GM12865 (cell line): ENCODE measurements at regions not wholly inside any gene's neighbourhood (a gene's known extent, or its start where the extent isn't known, plus 50 kb on each side); places are given as distances from the start of the nearest gene placed in this dataset.
A peak's percentile ranks its signal among the peaks of the same experiment; 100 is the strongest.

Experiments used
- DNase-seq: peaks from one replicate; pipeline ENCODE4 v3.0.0; 2010; ENCODE audit warnings: low read depth
- H3K4me3 ChIP-seq: 2 replicates; pipeline ENCODE4 v1.5.1; 2011; ENCODE audit warnings: mild to moderate bottlenecking, low read depth, low read length, control low read depth
- CTCF ChIP-seq: IDR thresholded peaks from 2 replicates; pipeline ENCODE4 v1.5.1; 2011; ENCODE audit warnings: low read length, control low read depth, low read depth, inconsistent platforms; ENCODE audit not compliant: insufficient read depth; ENCODE audit errors: missing control alignments

GRCh38 chr12:23028158-23028802 is 403.3 kb downstream of the ETNK1 start:
- H3K4me3 ChIP-seq, result no peak overlapping the region
- TF ChIP-seq CTCF, result no peak
- no peak for DNase-seq

- no peak for TF ChIP-seq CTCF
- no peak overlapping the region for H3K4me3 ChIP-seq
- DNase-seq, result no peak
Observed at GRCh38 chr12:23029185-23029584, 404.2 kb downstream of the ETNK1 start.

- H3K4me3 ChIP-seq, result no peak overlapping the region
- DNase-seq, result no peak
- TF ChIP-seq CTCF, result no peak
Observed at GRCh38 chr12:23039834-23040233, 414.9 kb downstream of the ETNK1 start.

GRCh38 chr12:23041774-23042173 is 416.8 kb downstream of the ETNK1 start:
- DNase-seq, result no peak
- no peak for TF ChIP-seq CTCF
- H3K4me3 ChIP-seq, result no peak overlapping the region

- TF ChIP-seq CTCF, result no peak
- H3K4me3 ChIP-seq, result no peak overlapping the region
- no peak for DNase-seq
Observed at GRCh38 chr12:23043646-23044045, 418.7 kb downstream of the ETNK1 start.

- TF ChIP-seq CTCF, result no peak
- peak; percentile 7 for DNase-seq
- no peak overlapping the region for H3K4me3 ChIP-seq
Observed at GRCh38 chr12:23049180-23049579, 424.2 kb downstream of the ETNK1 start.

- H3K4me3 ChIP-seq, result no peak overlapping the region
- peak; percentile 35 for TF ChIP-seq CTCF
- peak; percentile 29 for DNase-seq
Observed at GRCh38 chr12:23055004-23055403, 430.0 kb downstream of the ETNK1 start.
